ENCODE measurements at regions not wholly inside any gene's neighbourhood (a gene's known extent, or its start where the extent isn't known, plus 50 kb on each side); places are given as distances from the start of the nearest gene placed in this dataset.

DNA sequence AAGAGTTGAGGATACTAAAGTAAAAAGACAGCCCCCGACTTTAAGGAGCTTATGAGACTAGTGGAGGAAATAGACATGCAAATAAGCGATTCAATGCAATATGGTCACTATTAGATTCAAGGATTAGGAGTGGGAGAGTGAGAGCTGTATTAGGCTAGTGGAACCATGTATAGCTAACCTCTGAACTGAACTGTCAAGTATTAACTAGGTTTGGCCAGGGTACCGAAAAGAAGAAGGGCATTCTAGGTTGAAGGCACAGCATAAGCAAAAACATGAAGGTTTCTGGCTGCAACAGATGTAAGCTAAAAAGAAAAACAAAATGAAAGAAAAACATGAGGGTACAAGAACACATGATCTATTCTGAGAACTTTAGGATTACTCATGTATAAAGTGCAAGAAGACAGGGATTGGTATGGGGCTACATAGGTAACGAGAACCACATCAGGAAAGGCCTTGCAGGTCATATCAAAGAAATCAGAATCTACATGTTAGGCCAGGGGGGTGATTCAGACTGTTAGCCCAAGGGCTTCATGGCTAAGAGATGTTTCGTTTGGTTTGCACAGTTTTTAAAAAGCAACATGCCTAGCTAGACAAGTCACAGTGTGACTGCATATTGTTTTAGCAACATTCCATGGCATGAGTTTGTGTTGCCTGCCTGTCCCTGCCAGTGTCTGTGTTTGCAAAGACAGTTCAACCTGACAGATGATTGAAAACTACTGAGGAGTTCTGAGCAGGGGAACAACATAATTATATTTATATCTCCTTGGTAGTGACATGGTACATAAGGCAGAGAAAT, 54.4 kb upstream of the HAO2 start (continued):
- no peak for TF ChIP-seq EZH2phosphoT487 (IDR thresholded peaks at IDR 0.05; ENCODE audit: unreplicated experiment)

DNA sequence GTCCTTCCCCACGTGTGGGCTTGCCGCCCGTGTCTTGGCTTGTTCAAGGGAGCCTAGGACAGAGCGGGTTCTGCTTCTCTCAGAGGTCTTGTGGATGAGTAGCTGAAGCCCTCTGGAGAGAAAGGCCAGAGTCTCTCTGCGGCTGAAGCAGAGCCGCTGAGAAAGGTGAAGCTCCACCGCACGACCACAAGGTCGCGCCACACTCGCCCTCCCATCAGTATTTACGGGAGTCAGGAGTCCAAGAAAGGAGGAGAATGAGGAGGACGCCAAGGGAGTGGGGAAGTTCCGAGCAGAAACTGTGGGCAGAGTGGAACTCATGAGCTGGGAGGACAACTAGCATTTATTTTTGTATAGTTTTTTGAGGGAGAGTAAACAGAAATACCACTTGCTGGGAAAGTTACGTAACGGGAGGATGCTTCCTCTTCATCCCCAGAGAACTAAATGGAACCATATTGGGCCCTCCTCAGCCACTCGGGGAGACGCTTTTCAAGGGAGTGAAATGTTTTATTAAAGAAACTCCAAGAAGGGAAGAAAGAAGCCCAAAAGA, 51.6 kb upstream of the HAO2 start:
- Mint-ChIP-seq H3K9me3 (no peaks in the 10 kb centered on the region), H3K4me1 (no peaks in the 10 kb centered on the region; the same call in 2 of the 3 replicates), H3K36me3 (ENCODE audit: low read depth) (peaks cover 4% of the 10 kb centered on the region; the same call in 1 of the 3 replicates), H3K4me3 (no peak overlapping the region), H3K27me3 (ENCODE audit: insufficient read depth, low read depth, poor library complexity) (no peaks in the 10 kb centered on the region), H3K27ac (no peak overlapping the region)
- no peaks in the 10 kb centered on the region for H3K27me3 ChIP-seq (ENCODE audit: insufficient read depth)
- H3K36me3 ChIP-seq (ENCODE audit: insufficient read depth) = no peaks in the 10 kb centered on the region
- no peak for TF ChIP-seq ETS1 (IDR thresholded peaks at IDR 0.05)
- TF ChIP-seq, protein P1, sequence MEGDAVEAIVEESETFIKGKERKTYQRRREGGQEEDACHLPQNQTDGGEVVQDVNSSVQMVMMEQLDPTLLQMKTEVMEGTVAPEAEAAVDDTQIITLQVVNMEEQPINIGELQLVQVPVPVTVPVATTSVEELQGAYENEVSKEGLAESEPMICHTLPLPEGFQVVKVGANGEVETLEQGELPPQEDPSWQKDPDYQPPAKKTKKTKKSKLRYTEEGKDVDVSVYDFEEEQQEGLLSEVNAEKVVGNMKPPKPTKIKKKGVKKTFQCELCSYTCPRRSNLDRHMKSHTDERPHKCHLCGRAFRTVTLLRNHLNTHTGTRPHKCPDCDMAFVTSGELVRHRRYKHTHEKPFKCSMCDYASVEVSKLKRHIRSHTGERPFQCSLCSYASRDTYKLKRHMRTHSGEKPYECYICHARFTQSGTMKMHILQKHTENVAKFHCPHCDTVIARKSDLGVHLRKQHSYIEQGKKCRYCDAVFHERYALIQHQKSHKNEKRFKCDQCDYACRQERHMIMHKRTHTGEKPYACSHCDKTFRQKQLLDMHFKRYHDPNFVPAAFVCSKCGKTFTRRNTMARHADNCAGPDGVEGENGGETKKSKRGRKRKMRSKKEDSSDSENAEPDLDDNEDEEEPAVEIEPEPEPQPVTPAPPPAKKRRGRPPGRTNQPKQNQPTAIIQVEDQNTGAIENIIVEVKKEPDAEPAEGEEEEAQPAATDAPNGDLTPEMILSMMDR (conservative IDR thresholded peaks at IDR 0.05; ENCODE audit: low read depth in 2 of 2) = peak; percentile 81 to 84
- H3K79me2 ChIP-seq (replicated peaks; ENCODE audit: insufficient read depth) = no peaks in the 10 kb centered on the region
- ATAC-seq (peak; percentile 97), DNase-seq (ENCODE audit: low spot score) (peak; percentile 80)
- H3F3A ChIP-seq (replicated peaks; ENCODE audit: low read depth) = no peaks in the 10 kb centered on the region
- H4K20me1 ChIP-seq (replicated peaks; ENCODE audit: insufficient read depth) = no peaks in the 10 kb centered on the region
- no peak overlapping the region for H3K4me3 ChIP-seq
- H3K4me2 ChIP-seq = no peak overlapping the region
- peaks cover 17% of the 10 kb centered on the region; the same call in 1 of the 2 replicates for H3K4me1 ChIP-seq (ENCODE audit: insufficient read depth)
- 0 out of 2 replicates have a peak overlapping the region, but pooled peaks have one; percentile 29 for H3K27ac ChIP-seq (ENCODE audit: low read depth)
- no peaks in the 10 kb centered on the region for H3K9me2 ChIP-seq (ENCODE audit: insufficient read depth)
- H2AFZ ChIP-seq = no peak overlapping the region

DNA sequence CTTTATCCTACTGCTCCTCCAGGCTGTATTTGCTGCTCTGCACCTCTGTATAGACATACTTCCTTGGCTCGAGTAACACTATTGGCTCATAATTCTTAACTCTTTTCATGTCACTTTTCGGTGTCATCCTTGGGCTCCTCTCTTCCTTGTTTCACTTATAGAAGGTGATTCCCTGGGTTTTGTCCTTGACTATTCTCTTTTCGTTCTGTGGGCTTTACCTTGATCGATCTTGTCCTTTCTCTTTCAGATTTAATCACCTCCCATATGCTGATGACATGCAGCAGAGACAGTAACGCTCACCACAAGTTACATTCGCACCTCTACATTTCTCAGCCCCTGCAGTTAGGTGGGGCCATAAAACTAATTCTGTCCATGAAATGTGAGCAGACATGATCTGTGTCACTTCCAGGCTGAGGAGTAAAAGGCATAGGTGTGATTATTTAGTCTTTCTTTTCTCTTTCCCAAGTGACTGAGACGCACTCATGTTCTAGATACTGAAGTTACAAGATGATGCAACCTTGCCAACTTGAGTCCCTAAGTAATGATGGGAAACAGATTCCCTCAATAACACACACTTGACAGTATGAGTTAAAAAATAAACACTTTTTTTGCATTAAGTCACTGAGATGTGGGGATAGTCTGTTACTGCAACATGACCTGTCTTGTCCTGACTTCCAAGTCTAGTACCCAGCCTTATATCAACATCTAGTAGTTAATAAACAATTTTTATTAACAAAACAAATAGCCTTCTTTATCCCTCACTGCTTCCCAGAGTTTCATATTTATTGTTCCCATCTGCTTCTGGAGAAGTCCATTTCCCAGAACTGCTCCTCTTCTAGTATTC, 49.9 kb upstream of the HAO2 start:
- no peak overlapping the region for H2AFZ ChIP-seq
- Mint-ChIP-seq H3K27me3 (ENCODE audit: insufficient read depth, low read depth, poor library complexity) (no peaks in the 10 kb centered on the region), H3K27ac (no peak overlapping the region)

More for the DNA sequence above, 49.9 kb upstream of the HAO2 start:
- Histone ChIP-seq H3K36me3 (ENCODE audit: insufficient read depth) (no peaks in the 10 kb centered on the region), H3K79me2 (replicated peaks; ENCODE audit: insufficient read depth) (no peaks in the 10 kb centered on the region), H4K20me1 (replicated peaks; ENCODE audit: insufficient read depth) (no peaks in the 10 kb centered on the region), H3K9me2 (ENCODE audit: insufficient read depth) (no peaks in the 10 kb centered on the region), H3K4me2 (no peak overlapping the region), H3K4me1 (ENCODE audit: insufficient read depth) (peaks cover 20% of the 10 kb centered on the region; the same call in 1 of the 2 replicates), H3F3A (replicated peaks; ENCODE audit: low read depth) (no peaks in the 10 kb centered on the region), H3K27me3 (ENCODE audit: insufficient read depth) (no peaks in the 10 kb centered on the region), H3K27ac (ENCODE audit: low read depth) (no peak overlapping the region), H3K4me3 (no peak overlapping the region)
- H3K4me3 Mint-ChIP-seq = no peak overlapping the region
- ATAC-seq (no peak), DNase-seq (ENCODE audit: low spot score) (no peak)
- H3K9me3 Mint-ChIP-seq = no peaks in the 10 kb centered on the region
- TF ChIP-seq EZH2phosphoT487 (IDR thresholded peaks at IDR 0.05; ENCODE audit: unreplicated experiment) (no peak), STAT1 (IDR thresholded peaks at IDR 0.05; ENCODE audit: unreplicated experiment) (no peak), POLR2AphosphoS5 (IDR thresholded peaks at IDR 0.05; ENCODE audit: low read depth) (no peak)
- peaks cover 4% of the 10 kb centered on the region; the same call in 2 of the 3 replicates for H3K4me1 Mint-ChIP-seq
- H3K36me3 Mint-ChIP-seq (ENCODE audit: low read depth) = peaks cover 4% of the 10 kb centered on the region; the same call in 1 of the 3 replicates

All from GM23338 (cell line).